ENCODE measurements at regions not wholly inside any gene's neighbourhood (a gene's known extent, or its start where the extent isn't known, plus 50 kb on each side); places are given as distances from the start of the nearest gene placed in this dataset.
"Not testable (repeated sequence)": the region's sequence is repeated elsewhere in the genome, so short reads cannot be mapped to it uniquely, and the experiment has no call there.

DNA sequence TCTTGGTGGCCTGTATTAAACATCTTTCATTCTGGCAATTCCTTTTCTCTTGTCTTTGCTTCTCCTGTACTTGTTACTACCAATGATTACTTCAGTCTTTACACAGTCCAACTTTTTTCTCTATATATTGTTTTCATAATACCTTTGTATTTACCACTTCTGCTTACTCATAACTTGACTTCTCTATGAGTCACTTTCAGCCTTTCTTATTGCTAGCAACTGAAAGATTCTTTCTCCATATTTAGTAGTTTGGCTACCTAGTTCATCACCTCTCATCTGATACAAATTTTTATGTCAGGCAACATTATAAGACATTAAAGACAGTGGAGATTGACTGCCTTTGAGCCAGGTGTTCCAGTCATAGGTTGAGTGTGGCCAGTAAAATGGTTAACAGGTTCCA, 893.3 kb downstream of the NAP1L3 start:
- H3K79me2 ChIP-seq (replicated peaks; ENCODE audit: insufficient read depth, low read length); H3K27me3 ChIP-seq (ENCODE audit: insufficient read depth, low read depth, low read length); H3K36me3 ChIP-seq (ENCODE audit: insufficient read depth, low read length): not testable (repeated sequence)

DNA sequence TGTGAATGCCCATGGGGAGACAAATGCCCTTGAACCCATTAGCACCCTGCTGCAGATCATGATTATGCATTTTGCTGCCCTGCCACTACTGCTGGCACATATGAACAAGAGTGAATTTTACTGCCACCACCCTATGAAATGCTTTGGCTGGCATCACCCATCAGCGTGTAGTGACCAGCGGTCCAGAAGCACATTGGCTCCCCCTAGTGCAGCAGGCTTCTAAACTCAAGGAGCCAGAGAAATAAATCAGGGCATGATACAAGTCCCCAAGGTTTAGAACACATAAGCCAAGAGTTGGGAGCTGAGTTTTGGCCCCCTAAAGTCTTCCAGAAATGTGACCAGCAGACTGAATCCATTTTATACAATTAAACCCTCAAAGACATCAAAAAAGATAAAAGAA, 899.4 kb downstream of the NAP1L3 start:
- not testable (repeated sequence) for H3F3A ChIP-seq (ENCODE audit: insufficient read depth, low read length, poor library complexity, severe bottlenecking); H3K27me3 ChIP-seq (ENCODE audit: insufficient read depth, low read depth, low read length); H3K36me3 ChIP-seq (ENCODE audit: insufficient read depth, low read length); H3K79me2 ChIP-seq (replicated peaks; ENCODE audit: insufficient read depth, low read length); H3K27ac ChIP-seq (ENCODE audit: low read length); H3K4me2 ChIP-seq (ENCODE audit: low read length); H3K9ac ChIP-seq (ENCODE audit: low read length); H2AFZ ChIP-seq (ENCODE audit: low read depth, low read length); H3K9me3 ChIP-seq (ENCODE audit: low read length); H4K20me1 ChIP-seq (ENCODE audit: insufficient read depth); H3K4me3 ChIP-seq (ENCODE audit: low read length); H3K9me2 ChIP-seq (ENCODE audit: insufficient read depth, low read length)

More for the DNA sequence above, 893.3 kb downstream of the NAP1L3 start:
- H3K27ac ChIP-seq (ENCODE audit: low read length); H4K20me1 ChIP-seq (ENCODE audit: insufficient read depth); H3F3A ChIP-seq (ENCODE audit: insufficient read depth, low read length, poor library complexity, severe bottlenecking); H3K9me3 ChIP-seq (ENCODE audit: low read length); H3K4me3 ChIP-seq (ENCODE audit: low read length); H3K9ac ChIP-seq (ENCODE audit: low read length); H2AFZ ChIP-seq (ENCODE audit: low read depth, low read length); H3K9me2 ChIP-seq (ENCODE audit: insufficient read depth, low read length); H3K4me2 ChIP-seq (ENCODE audit: low read length): not testable (repeated sequence)

DNA sequence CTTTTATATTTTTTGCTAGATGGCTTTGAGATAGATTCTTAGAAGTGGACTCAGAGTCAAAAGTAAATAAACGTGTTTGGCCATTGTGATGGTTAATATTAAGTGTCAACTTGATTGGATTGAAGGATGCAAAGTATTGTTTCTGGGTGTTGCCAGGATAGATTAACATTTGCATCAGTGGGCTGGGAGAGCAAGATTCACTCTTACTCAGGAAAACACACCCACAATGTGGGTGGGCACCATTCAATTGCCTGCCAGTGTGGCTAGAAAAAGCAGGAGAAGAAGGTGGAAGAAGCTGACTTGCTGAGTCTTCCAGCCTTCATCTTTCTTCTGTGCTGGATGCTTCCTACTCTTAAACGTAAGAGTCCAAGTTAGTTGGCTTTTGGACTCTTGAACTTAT, 912.4 kb downstream of the NAP1L3 start:
- not testable (repeated sequence) for H3F3A ChIP-seq (ENCODE audit: insufficient read depth, low read length, poor library complexity, severe bottlenecking); H3K4me2 ChIP-seq (ENCODE audit: low read length); H3K27me3 ChIP-seq (ENCODE audit: insufficient read depth, low read depth, low read length); H3K9me2 ChIP-seq (ENCODE audit: insufficient read depth, low read length); H3K4me3 ChIP-seq (ENCODE audit: low read length); H3K36me3 ChIP-seq (ENCODE audit: insufficient read depth, low read length); H3K9me3 ChIP-seq (ENCODE audit: low read length); H3K79me2 ChIP-seq (replicated peaks; ENCODE audit: insufficient read depth, low read length); H4K20me1 ChIP-seq (ENCODE audit: insufficient read depth); H2AFZ ChIP-seq (ENCODE audit: low read depth, low read length); H3K9ac ChIP-seq (ENCODE audit: low read length); H3K27ac ChIP-seq (ENCODE audit: low read length)
